Neural progenitor cell (in vitro differentiated cells): ENCODE measurements at regions not wholly inside any gene's neighbourhood (a gene's known extent, or its start where the extent isn't known, plus 50 kb on each side); places are given as distances from the start of the nearest gene placed in this dataset.

Experiments used
- EZH2 ChIP-seq: fragments of 200-600 bp; sonication (generic); IDR thresholded peaks from 2 replicates; pipeline ENCODE4 v1.6.1; 2017; ENCODE audit warnings: antibody characterized with exemption, mild to moderate bottlenecking, moderate library complexity
- EZH2phosphoT487 ChIP-seq: fragments of 200-600 bp; sonication (generic); IDR thresholded peaks from 2 replicates; pipeline ENCODE4 v1.6.1; 2017; ENCODE audit warnings: antibody characterized with exemption
- TF ChIP-seq, protein P1 (sequence below): fragments of 200-600 bp; sonication (generic); IDR thresholded peaks from 2 replicates; pipeline ENCODE4 v1.5.1; 2017; ENCODE audit warnings: antibody characterized with exemption, mild to moderate bottlenecking

DNA sequence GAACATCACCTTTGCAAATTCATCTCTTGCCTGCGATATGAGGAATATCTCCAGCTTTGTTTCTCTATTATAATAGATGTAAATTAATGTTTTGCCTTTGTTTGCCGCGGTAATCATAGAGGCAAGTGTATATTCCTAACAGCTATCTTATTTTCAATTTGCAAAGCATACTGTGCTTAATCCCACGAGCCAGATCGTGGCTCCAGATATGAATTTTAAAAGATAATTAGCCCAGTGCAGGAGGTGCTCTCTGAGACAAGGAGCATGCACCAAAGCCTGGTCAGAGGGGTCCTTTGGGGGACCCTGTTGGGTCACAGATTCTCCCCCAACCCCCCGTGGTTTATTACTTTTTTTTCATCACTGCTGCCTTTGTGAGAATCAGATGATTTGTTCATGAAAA, 1087.5 kb downstream of the BCL11B start:
- TF ChIP-seq, protein P1, sequence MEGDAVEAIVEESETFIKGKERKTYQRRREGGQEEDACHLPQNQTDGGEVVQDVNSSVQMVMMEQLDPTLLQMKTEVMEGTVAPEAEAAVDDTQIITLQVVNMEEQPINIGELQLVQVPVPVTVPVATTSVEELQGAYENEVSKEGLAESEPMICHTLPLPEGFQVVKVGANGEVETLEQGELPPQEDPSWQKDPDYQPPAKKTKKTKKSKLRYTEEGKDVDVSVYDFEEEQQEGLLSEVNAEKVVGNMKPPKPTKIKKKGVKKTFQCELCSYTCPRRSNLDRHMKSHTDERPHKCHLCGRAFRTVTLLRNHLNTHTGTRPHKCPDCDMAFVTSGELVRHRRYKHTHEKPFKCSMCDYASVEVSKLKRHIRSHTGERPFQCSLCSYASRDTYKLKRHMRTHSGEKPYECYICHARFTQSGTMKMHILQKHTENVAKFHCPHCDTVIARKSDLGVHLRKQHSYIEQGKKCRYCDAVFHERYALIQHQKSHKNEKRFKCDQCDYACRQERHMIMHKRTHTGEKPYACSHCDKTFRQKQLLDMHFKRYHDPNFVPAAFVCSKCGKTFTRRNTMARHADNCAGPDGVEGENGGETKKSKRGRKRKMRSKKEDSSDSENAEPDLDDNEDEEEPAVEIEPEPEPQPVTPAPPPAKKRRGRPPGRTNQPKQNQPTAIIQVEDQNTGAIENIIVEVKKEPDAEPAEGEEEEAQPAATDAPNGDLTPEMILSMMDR, result no peak
- TF ChIP-seq EZH2 (no peak), EZH2phosphoT487 (no peak)
